KMS-11 (cell line): ENCODE measurements at regions not wholly inside any gene's neighbourhood (a gene's known extent, or its start where the extent isn't known, plus 50 kb on each side); places are given as distances from the start of the nearest gene placed in this dataset.

ENCODE experiments used
- H2AFZ ChIP-seq: fragments of 200-600 bp; sonication (generic); 2 replicates; pipeline ENCODE4 v1.6.1; 2016; ENCODE audit warnings: antibody characterized with exemption, mixed run types, low read depth
- H3K27ac ChIP-seq: fragments of 200-600 bp; sonication (generic); 2 replicates; pipeline ENCODE4 v1.6.1; 2016; ENCODE audit warnings: mild to moderate bottlenecking, mixed run types
- H3K27me3 ChIP-seq: fragments of 200-600 bp; sonication (generic); 2 replicates; pipeline ENCODE4 v1.6.1; 2017; ENCODE audit warnings: mild to moderate bottlenecking, low read depth, mixed run types, moderate library complexity; ENCODE audit not compliant: insufficient read depth
- H3K36me3 ChIP-seq: fragments of 200-600 bp; sonication (generic); 2 replicates; pipeline ENCODE4 v1.6.1; 2017; ENCODE audit warnings: mild to moderate bottlenecking, mixed run types; ENCODE audit not compliant: insufficient read depth
- H3K4me1 ChIP-seq: fragments of 200-600 bp; sonication (generic); 2 replicates; pipeline ENCODE4 v1.6.1; 2016; ENCODE audit warnings: mild to moderate bottlenecking, low read depth, mixed run types; ENCODE audit not compliant: poor library complexity, severe bottlenecking
- H3K4me2 ChIP-seq: fragments of 200-600 bp; sonication (generic); 2 replicates; pipeline ENCODE4 v1.7.0; 2016; ENCODE audit warnings: mild to moderate bottlenecking, mixed run types
- H3K4me3 ChIP-seq: fragments of 200-600 bp; sonication (generic); IDR thresholded peaks from 2 replicates; pipeline ENCODE4 v1.6.1; 2017; ENCODE audit warnings: low read depth, low read length, mixed read lengths; ENCODE audit not compliant: insufficient read depth
- H3K79me2 ChIP-seq: fragments of 200-600 bp; sonication (generic); 2 replicates; pipeline ENCODE4 v1.6.1; 2016; ENCODE audit warnings: low read depth, mixed run types; ENCODE audit not compliant: insufficient read depth
- H3K9ac ChIP-seq: fragments of 200-600 bp; sonication (generic); 2 replicates; pipeline ENCODE4 v1.6.1; 2016; ENCODE audit warnings: mild to moderate bottlenecking, mixed run types
- H4K20me1 ChIP-seq: fragments of 200-600 bp; sonication (generic); 2 replicates; pipeline ENCODE4 v1.6.1; 2016; ENCODE audit warnings: mild to moderate bottlenecking, mixed run types; ENCODE audit not compliant: insufficient read depth
- TF ChIP-seq, protein P1 (sequence below): fragments of 200-600 bp; sonication (generic); conservative IDR thresholded peaks from 2 replicates; pipeline ENCODE4 v1.6.1; 2017; ENCODE audit warnings: low read depth, mild to moderate bottlenecking, antibody characterized with exemption, low read length, moderate library complexity, mixed read lengths

GRCh38 chr15:70584838-70585706 lies 178.3 kb downstream of the UACA start:
- H3K79me2 ChIP-seq, result no peaks in the 10 kb centered on the region
- no peak overlapping the region for H3K4me2 ChIP-seq
- H2AFZ ChIP-seq, result no peak overlapping the region
- H3K27ac ChIP-seq, result no peak overlapping the region
- H3K27me3 ChIP-seq, result no peaks in the 10 kb centered on the region
- H3K9ac ChIP-seq, result no peak overlapping the region
- TF ChIP-seq, protein P1, sequence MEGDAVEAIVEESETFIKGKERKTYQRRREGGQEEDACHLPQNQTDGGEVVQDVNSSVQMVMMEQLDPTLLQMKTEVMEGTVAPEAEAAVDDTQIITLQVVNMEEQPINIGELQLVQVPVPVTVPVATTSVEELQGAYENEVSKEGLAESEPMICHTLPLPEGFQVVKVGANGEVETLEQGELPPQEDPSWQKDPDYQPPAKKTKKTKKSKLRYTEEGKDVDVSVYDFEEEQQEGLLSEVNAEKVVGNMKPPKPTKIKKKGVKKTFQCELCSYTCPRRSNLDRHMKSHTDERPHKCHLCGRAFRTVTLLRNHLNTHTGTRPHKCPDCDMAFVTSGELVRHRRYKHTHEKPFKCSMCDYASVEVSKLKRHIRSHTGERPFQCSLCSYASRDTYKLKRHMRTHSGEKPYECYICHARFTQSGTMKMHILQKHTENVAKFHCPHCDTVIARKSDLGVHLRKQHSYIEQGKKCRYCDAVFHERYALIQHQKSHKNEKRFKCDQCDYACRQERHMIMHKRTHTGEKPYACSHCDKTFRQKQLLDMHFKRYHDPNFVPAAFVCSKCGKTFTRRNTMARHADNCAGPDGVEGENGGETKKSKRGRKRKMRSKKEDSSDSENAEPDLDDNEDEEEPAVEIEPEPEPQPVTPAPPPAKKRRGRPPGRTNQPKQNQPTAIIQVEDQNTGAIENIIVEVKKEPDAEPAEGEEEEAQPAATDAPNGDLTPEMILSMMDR, result no peak
- H3K4me3 ChIP-seq, result no peak overlapping the region
- no peaks in the 10 kb centered on the region for H3K36me3 ChIP-seq
- H4K20me1 ChIP-seq, result no peaks in the 10 kb centered on the region
- no peaks in the 10 kb centered on the region for H3K4me1 ChIP-seq

GRCh38 chr15:70584441-70584837 lies 178.9 kb downstream of the UACA start:
- H2AFZ ChIP-seq, result no peak overlapping the region
- no peak overlapping the region for H3K9ac ChIP-seq
- H3K4me3 ChIP-seq, result no peak overlapping the region

DNA sequence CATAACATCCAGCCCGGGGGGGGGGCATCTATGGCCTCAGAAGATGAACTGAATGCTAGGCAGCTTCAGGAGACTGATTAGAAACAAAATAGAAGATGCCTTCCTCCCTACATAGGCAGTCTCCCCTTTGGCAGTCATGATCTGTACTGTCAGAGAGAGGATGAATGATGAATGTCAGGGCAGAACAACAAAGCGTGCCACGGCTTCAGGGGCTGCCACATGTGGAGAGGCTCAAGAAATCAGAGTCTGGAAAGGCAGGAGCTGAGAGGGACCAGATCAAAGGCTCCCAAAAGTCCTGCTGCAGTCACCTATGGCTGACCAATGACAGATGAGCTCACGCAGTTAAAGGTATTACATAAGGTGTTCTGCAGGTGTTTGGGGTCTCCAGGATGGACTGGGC lies 180.4 kb downstream of the UACA start:
- Histone ChIP-seq H3K4me3 (no peak overlapping the region), H3K79me2 (no peaks in the 10 kb centered on the region), H3K36me3 (no peaks in the 10 kb centered on the region), H3K9ac (no peak overlapping the region), H3K27ac (no peak overlapping the region), H2AFZ (no peak overlapping the region), H3K27me3 (no peaks in the 10 kb centered on the region), H4K20me1 (no peaks in the 10 kb centered on the region), H3K4me1 (no peaks in the 10 kb centered on the region), H3K4me2 (no peak overlapping the region)
- TF ChIP-seq, protein P1, result no peak

More at GRCh38 chr15:70584441-70584837, 178.9 kb downstream of the UACA start:
- Histone ChIP-seq H3K79me2 (no peaks in the 10 kb centered on the region), H3K27me3 (no peaks in the 10 kb centered on the region), H3K36me3 (no peaks in the 10 kb centered on the region), H4K20me1 (no peaks in the 10 kb centered on the region), H3K27ac (no peak overlapping the region), H3K4me2 (no peak overlapping the region), H3K4me1 (no peaks in the 10 kb centered on the region)
- TF ChIP-seq, protein P1, result no peak

- Histone ChIP-seq H3K27ac (no peak overlapping the region), H3K36me3 (no peaks in the 10 kb centered on the region), H3K4me3 (no peak overlapping the region), H4K20me1 (no peaks in the 10 kb centered on the region), H3K9ac (no peak overlapping the region), H2AFZ (no peak overlapping the region), H3K27me3 (no peaks in the 10 kb centered on the region), H3K79me2 (no peaks in the 10 kb centered on the region), H3K4me2 (no peak overlapping the region), H3K4me1 (no peaks in the 10 kb centered on the region)
- TF ChIP-seq, protein P1, result no peak
Measured at GRCh38 chr15:70582143-70582945, 181.0 kb downstream of the UACA start.
